GM23338 (cell line): ENCODE measurements at regions not wholly inside any gene's neighbourhood (a gene's known extent, or its start where the extent isn't known, plus 50 kb on each side); places are given as distances from the start of the nearest gene placed in this dataset.

Experiments used
- ATAC-seq: fragments of 200-7000 bp; cut with Tn5 transposase; 3 replicates; pipeline ENCODE4 v1.9.1; 2020
- DNase-seq: peaks from one replicate; pipeline ENCODE4 v3.0.0-alpha.2; 2015; ENCODE audit warnings: low spot score
- H2AFZ ChIP-seq: fragments of 200-600 bp; sonication (generic); 2 replicates; pipeline ENCODE4 v1.8.0; 2016; ENCODE audit warnings: antibody characterized with exemption, mild to moderate bottlenecking, moderate library complexity
- H3F3A ChIP-seq: fragments of 200-600 bp; sonication (generic); replicated peaks from 2 replicates; pipeline ENCODE4 v1.8.0; 2017; ENCODE audit warnings: antibody characterized with exemption, mixed run types, low read depth
- H3K27ac ChIP-seq: fragments of 200-600 bp; sonication (generic); 2 replicates; pipeline ENCODE4 v1.6.1; 2016; ENCODE audit warnings: low read depth
- H3K27me3 ChIP-seq: fragments of 200-600 bp; sonication (generic); 2 replicates; pipeline ENCODE4 v1.8.0; 2016; ENCODE audit warnings: mild to moderate bottlenecking, mixed run types, moderate library complexity; ENCODE audit not compliant: insufficient read depth
- H3K36me3 ChIP-seq: fragments of 200-600 bp; sonication (generic); 2 replicates; pipeline ENCODE4 v1.8.0; 2016; ENCODE audit warnings: mild to moderate bottlenecking; ENCODE audit not compliant: insufficient read depth
- H3K4me1 ChIP-seq: fragments of 200-600 bp; sonication (generic); 2 replicates; pipeline ENCODE4 v1.8.0; 2016; ENCODE audit warnings: mild to moderate bottlenecking, moderate library complexity; ENCODE audit not compliant: insufficient read depth
- H3K4me2 ChIP-seq: fragments of 200-600 bp; sonication (generic); 2 replicates; pipeline ENCODE4 v1.7.1; 2017; ENCODE audit warnings: mixed run types
- H3K4me3 ChIP-seq: fragments of 200-600 bp; sonication (generic); 2 replicates; pipeline ENCODE4 v1.6.1; 2016; ENCODE audit warnings: mixed run types
- H3K79me2 ChIP-seq: fragments of 200-600 bp; sonication (generic); replicated peaks from 2 replicates; pipeline ENCODE4 v1.8.0; 2017; ENCODE audit warnings: mild to moderate bottlenecking; ENCODE audit not compliant: insufficient read depth
- H3K9me2 ChIP-seq: fragments of 200-600 bp; sonication (generic); 2 replicates; pipeline ENCODE4 v1.8.0; 2017; ENCODE audit not compliant: insufficient read depth
- H4K20me1 ChIP-seq: fragments of 200-600 bp; sonication (generic); replicated peaks from 2 replicates; pipeline ENCODE4 v1.8.0; 2017; ENCODE audit warnings: mild to moderate bottlenecking; ENCODE audit not compliant: insufficient read depth
- H3K27ac Mint-ChIP-seq: 2 replicates; pipeline ENCODE4 v1.8.0; 2020; ENCODE audit warnings: inconsistent platforms, mild to moderate bottlenecking, moderate library complexity, mixed read lengths
- H3K27me3 Mint-ChIP-seq: 3 replicates; pipeline ENCODE4 v1.8.0; 2022; ENCODE audit warnings: low read depth, mild to moderate bottlenecking, moderate library complexity, mixed read lengths, inconsistent platforms; ENCODE audit not compliant: insufficient read depth, poor library complexity
- H3K36me3 Mint-ChIP-seq: 3 replicates; pipeline ENCODE4 v1.8.0; 2021; ENCODE audit warnings: low read depth, mild to moderate bottlenecking, inconsistent platforms, moderate library complexity, mixed read lengths
- H3K4me1 Mint-ChIP-seq: 3 replicates; pipeline ENCODE4 v1.8.0; 2020; ENCODE audit warnings: mild to moderate bottlenecking, inconsistent platforms, mixed read lengths
- H3K4me3 Mint-ChIP-seq: 3 replicates; pipeline ENCODE4 v1.8.0; 2021; ENCODE audit warnings: moderate library complexity, mild to moderate bottlenecking, inconsistent platforms, mixed read lengths
- H3K9me3 Mint-ChIP-seq: 3 replicates; pipeline ENCODE4 v1.8.0; 2020; ENCODE audit warnings: moderate library complexity, mild to moderate bottlenecking, inconsistent platforms, mixed read lengths
- EZH2phosphoT487 ChIP-seq: fragments of 200-600 bp; sonication (generic); IDR thresholded peaks from one replicate; pipeline ENCODE4 v1.8.1; 2018; ENCODE audit warnings: antibody characterized with exemption; ENCODE audit not compliant: unreplicated experiment
- JUNB ChIP-seq: IDR thresholded peaks from one replicate; pipeline ENCODE4 v1.6.1; 2016; ENCODE audit warnings: antibody characterized with exemption; ENCODE audit not compliant: unreplicated experiment
- NANOG ChIP-seq: IDR thresholded peaks from 2 replicates; pipeline ENCODE4 v1.6.1; 2016; ENCODE audit warnings: antibody characterized with exemption, borderline replicate concordance
- ZNF331 ChIP-seq: fragments of 250-450 bp; sonication (Bioruptor Pico); IDR thresholded peaks from 2 replicates; pipeline ENCODE4 v1.5.0; 2020; ENCODE audit warnings: low read depth, mild to moderate bottlenecking, moderate library complexity
- TF ChIP-seq, protein P1 (sequence below): fragments of 250-450 bp; sonication (Bioruptor Pico); IDR thresholded peaks from 2 replicates; pipeline ENCODE4 v1.5.0; 2020; ENCODE audit warnings: mild to moderate bottlenecking, moderate library complexity
- TF ChIP-seq, protein P2 (sequence below): IDR thresholded peaks from 2 replicates; pipeline ENCODE4 v1.6.1; 2016; ENCODE audit warnings: antibody characterized with exemption

DNA sequence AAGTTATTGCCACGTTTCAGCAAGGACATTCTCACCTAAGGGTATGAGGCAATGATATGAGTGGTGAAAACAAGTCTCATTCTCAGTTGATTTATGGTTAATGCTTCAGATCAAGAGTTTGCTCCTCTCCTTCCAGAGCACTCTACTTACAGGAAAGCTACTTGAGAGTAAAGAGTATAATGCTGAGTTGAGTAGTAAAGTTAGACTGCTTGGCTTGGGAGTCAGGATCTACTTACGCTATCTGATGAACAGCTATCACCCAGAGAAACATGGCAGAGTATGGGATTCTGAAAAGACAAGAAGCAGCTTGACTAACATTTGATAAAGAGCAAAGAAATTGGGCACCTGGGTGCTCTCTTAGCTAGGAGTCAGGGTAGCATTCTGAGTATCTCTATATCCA, 211.8 kb downstream of the GLUD2 start (continued):
- TF ChIP-seq, protein P1, sequence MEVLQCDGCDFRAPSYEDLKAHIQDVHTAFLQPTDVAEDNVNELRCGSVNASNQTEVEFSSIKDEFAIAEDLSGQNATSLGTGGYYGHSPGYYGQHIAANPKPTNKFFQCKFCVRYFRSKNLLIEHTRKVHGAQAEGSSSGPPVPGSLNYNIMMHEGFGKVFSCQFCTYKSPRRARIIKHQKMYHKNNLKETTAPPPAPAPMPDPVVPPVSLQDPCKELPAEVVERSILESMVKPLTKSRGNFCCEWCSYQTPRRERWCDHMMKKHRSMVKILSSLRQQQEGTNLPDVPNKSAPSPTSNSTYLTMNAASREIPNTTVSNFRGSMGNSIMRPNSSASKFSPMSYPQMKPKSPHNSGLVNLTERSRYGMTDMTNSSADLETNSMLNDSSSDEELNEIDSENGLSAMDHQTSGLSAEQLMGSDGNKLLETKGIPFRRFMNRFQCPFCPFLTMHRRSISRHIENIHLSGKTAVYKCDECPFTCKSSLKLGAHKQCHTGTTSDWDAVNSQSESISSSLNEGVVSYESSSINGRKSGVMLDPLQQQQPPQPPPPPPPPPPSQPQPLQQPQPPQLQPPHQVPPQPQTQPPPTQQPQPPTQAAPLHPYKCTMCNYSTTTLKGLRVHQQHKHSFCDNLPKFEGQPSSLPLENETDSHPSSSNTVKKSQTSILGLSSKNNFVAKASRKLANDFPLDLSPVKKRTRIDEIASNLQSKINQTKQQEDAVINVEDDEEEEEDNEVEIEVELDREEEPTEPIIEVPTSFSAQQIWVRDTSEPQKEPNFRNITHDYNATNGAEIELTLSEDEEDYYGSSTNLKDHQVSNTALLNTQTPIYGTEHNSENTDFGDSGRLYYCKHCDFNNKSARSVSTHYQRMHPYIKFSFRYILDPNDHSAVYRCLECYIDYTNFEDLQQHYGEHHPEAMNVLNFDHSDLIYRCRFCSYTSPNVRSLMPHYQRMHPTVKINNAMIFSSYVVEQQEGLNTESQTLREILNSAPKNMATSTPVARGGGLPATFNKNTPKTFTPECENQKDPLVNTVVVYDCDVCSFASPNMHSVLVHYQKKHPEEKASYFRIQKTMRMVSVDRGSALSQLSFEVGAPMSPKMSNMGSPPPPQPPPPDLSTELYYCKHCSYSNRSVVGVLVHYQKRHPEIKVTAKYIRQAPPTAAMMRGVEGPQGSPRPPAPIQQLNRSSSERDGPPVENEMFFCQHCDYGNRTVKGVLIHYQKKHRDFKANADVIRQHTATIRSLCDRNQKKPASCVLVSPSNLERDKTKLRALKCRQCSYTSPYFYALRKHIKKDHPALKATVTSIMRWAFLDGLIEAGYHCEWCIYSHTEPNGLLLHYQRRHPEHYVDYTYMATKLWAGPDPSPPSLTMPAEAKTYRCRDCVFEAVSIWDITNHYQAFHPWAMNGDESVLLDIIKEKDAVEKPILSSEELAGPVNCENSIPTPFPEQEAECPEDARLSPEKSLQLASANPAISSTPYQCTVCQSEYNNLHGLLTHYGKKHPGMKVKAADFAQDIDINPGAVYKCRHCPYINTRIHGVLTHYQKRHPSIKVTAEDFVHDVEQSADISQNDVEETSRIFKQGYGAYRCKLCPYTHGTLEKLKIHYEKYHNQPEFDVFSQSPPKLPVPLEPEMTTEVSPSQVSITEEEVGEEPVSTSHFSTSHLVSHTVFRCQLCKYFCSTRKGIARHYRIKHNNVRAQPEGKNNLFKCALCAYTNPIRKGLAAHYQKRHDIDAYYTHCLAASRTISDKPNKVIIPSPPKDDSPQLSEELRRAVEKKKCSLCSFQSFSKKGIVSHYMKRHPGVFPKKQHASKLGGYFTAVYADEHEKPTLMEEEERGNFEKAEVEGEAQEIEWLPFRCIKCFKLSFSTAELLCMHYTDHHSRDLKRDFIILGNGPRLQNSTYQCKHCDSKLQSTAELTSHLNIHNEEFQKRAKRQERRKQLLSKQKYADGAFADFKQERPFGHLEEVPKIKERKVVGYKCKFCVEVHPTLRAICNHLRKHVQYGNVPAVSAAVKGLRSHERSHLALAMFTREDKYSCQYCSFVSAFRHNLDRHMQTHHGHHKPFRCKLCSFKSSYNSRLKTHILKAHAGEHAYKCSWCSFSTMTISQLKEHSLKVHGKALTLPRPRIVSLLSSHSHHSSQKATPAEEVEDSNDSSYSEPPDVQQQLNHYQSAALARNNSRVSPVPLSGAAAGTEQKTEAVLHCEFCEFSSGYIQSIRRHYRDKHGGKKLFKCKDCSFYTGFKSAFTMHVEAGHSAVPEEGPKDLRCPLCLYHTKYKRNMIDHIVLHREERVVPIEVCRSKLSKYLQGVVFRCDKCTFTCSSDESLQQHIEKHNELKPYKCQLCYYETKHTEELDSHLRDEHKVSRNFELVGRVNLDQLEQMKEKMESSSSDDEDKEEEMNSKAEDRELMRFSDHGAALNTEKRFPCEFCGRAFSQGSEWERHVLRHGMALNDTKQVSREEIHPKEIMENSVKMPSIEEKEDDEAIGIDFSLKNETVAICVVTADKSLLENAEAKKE = no peak
- TF ChIP-seq NANOG (no peak), EZH2phosphoT487 (no peak)

DNA sequence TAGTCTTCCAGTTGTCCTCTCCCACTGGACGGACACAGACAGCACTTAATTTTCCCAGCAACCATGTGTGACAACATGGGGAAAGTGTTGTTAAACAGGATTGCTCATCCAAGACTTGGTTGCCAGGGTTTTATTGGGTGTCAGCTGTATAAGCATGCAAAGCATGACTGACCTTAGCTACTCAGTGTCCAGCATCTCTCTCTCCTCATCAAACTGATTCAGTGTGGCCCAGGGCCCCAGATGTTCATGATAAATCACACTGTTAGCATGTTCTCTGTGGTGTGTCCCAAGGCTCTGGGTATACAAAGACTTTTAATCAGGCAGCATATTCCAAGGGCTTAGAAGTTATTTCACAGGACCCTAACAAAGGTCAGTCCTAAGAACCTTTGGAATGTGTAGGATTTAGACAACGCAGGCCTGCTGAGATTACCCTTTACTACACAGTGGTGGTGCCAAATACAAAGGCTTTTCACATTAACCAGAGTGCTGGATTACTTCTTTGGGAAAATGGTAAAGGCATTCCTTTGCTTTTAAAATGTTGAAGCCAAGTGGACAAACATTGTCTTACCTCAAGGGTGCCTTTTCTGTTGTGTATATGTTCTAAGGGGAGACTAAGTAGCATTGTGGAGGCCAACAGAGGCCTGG, 213.3 kb downstream of the GLUD2 start:
- H3K27ac ChIP-seq = no peak overlapping the region
- no peaks in the 10 kb centered on the region for H3K9me2 ChIP-seq
- H3K36me3 Mint-ChIP-seq = no peaks in the 10 kb centered on the region
- TF ChIP-seq, protein P2, sequence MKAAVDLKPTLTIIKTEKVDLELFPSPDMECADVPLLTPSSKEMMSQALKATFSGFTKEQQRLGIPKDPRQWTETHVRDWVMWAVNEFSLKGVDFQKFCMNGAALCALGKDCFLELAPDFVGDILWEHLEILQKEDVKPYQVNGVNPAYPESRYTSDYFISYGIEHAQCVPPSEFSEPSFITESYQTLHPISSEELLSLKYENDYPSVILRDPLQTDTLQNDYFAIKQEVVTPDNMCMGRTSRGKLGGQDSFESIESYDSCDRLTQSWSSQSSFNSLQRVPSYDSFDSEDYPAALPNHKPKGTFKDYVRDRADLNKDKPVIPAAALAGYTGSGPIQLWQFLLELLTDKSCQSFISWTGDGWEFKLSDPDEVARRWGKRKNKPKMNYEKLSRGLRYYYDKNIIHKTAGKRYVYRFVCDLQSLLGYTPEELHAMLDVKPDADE = no peak
- TF ChIP-seq JUNB (no peak), EZH2phosphoT487 (no peak), NANOG (no peak), ZNF331 (CRISPR knock-in tag) (no peak)
- TF ChIP-seq, protein P1 = no peak

More for the DNA sequence above, 213.3 kb downstream of the GLUD2 start:
- Histone ChIP-seq H3K4me2 (no peak overlapping the region), H3F3A (no peaks in the 10 kb centered on the region), H3K27me3 (no peaks in the 10 kb centered on the region), H4K20me1 (no peaks in the 10 kb centered on the region), H3K4me1 (no peaks in the 10 kb centered on the region), H3K36me3 (no peaks in the 10 kb centered on the region), H3K79me2 (no peaks in the 10 kb centered on the region), H2AFZ (no peak overlapping the region), H3K4me3 (no peak overlapping the region)
- Mint-ChIP-seq H3K9me3 (no peaks in the 10 kb centered on the region), H3K4me1 (no peaks in the 10 kb centered on the region), H3K27ac (no peak overlapping the region), H3K27me3 (no peaks in the 10 kb centered on the region), H3K4me3 (no peak overlapping the region)
- ATAC-seq = no peak
- DNase-seq = no peak
